ENCODE measurements at regions not wholly inside any gene's neighbourhood (a gene's known extent, or its start where the extent isn't known, plus 50 kb on each side); places are given as distances from the start of the nearest gene placed in this dataset.
A peak's percentile ranks its signal among the peaks of the same experiment; 100 is the strongest.

GRCh38 chr3:87979527-87979926 lies 79.3 kb downstream of the CGGBP1 start (continued):
- TF ChIP-seq ARID5B (CRISPR knock-in tag; IDR thresholded peaks at IDR 0.05) (no peak), MLLT10 (CRISPR knock-in tag; IDR thresholded peaks at IDR 0.05) (no peak), REL (CRISPR knock-in tag; conservative IDR thresholded peaks at IDR 0.05) (no peak), ZNF256 (CRISPR knock-in tag; conservative IDR thresholded peaks at IDR 0.05) (no peak), ZNF562 (CRISPR knock-in tag; IDR thresholded peaks at IDR 0.05; ENCODE audit: borderline replicate concordance) (no peak), TP53 (CRISPR knock-in tag; conservative IDR thresholded peaks at IDR 0.05) (no peak), DDIT3 (CRISPR knock-in tag; IDR thresholded peaks at IDR 0.05) (no peak), SMYD3 (CRISPR knock-in tag; IDR thresholded peaks at IDR 0.05) (no peak), FIP1L1 (IDR thresholded peaks at IDR 0.05; ENCODE audit: borderline replicate concordance, insufficient read depth, low read depth, low read length) (no peak), ZNF367 (CRISPR knock-in tag; IDR thresholded peaks at IDR 0.05; ENCODE audit: borderline replicate concordance) (no peak), ZNF891 (CRISPR knock-in tag; IDR thresholded peaks at IDR 0.05) (no peak)

- ChIA-PET CTCF (ENCODE audit: low intra/inter-chr PET ratio, low total read pairs) (no interaction called here), POLR2A (no interaction called here)
- ATAC-seq (peak; percentile 31; the same call in 1 of the 3 replicates), FAIRE-seq (no peak), DNase-seq (ENCODE audit: low spot score) (no peak)
- Histone ChIP-seq H3K4me1 (ENCODE audit: insufficient read depth, low read length) (no peaks in the 10 kb centered on the region), H3K9ac (ENCODE audit: insufficient read depth, low read depth, low read length) (no peak overlapping the region), H3K36me3 (replicated peaks in 1 of 2; ENCODE audit: control insufficient read depth in 1 of 2, insufficient read depth in 2 of 2, low read length in 2 of 2) (no peaks in the 10 kb centered on the region), H2AFZ (ENCODE audit: low read length) (no peak overlapping the region), H3K4me3 (replicated peaks in 1 of 3; ENCODE audit: insufficient read depth in 1 of 3, low read depth in 2 of 3, low read length in 3 of 3) (no peak overlapping the region), H4K20me1 (ENCODE audit: insufficient read depth, low read length) (no peaks in the 10 kb centered on the region), H3K27me3 (ENCODE audit: control insufficient read depth in 1 of 2, insufficient read depth in 2 of 2, low read length in 2 of 2) (no peaks in the 10 kb centered on the region; a peak in 1 of 5 replicates), H3K4me2 (ENCODE audit: low read depth, low read length) (no peak overlapping the region), H3K79me2 (ENCODE audit: insufficient read depth, low read length) (no peaks in the 10 kb centered on the region), H3K27ac (ENCODE audit: extremely low read length, insufficient read depth, low read length) (no peak overlapping the region), H3K9me3 (ENCODE audit: low read length) (no peaks in the 10 kb centered on the region)
- intact Hi-C loops (cut with micrococcal nuclease; ENCODE audit: unreplicated experiment) (no loop called here), in situ Hi-C loops (cut with HindIII; ENCODE audit: extremely low pct_ligation_motif_present, low pct_unique_long_range_greater_than_20kb) (no loop called here)
- no peak for TF ChIP-seq BCL6 (CRISPR knock-in tag; IDR thresholded peaks at IDR 0.05)
- no TSS peak for BruUV-seq (replicated peaks)
- no CpG with 5 or more reads among the region's 1 CpG for WGBS (ENCODE audit: low lambda C conversion rate)
Measured at GRCh38 chr3:87977765-87978164, 81.0 kb downstream of the CGGBP1 start.

Measured in HepG2 (cell line).